C4-2B (cell line): ENCODE measurements at regions not wholly inside any gene's neighbourhood (a gene's known extent, or its start where the extent isn't known, plus 50 kb on each side); places are given as distances from the start of the nearest gene placed in this dataset.

Source experiments
- CTCF ChIP-seq: fragments of 450-650 bp; conservative IDR thresholded peaks from 2 replicates; pipeline ENCODE4 v1.5.1; 2017; ENCODE audit warnings: mild to moderate bottlenecking
- ZFX ChIP-seq: fragments of 450-650 bp; IDR thresholded peaks from 2 replicates; pipeline ENCODE4 v1.6.1; 2017

- TF ChIP-seq CTCF (no peak), ZFX (no peak)
Observed at GRCh38 chr3:72311425-72311824, 526.5 kb upstream of the PROK2 start.
